ENCODE measurements at regions not wholly inside any gene's neighbourhood (a gene's known extent, or its start where the extent isn't known, plus 50 kb on each side); places are given as distances from the start of the nearest gene placed in this dataset.

DNA sequence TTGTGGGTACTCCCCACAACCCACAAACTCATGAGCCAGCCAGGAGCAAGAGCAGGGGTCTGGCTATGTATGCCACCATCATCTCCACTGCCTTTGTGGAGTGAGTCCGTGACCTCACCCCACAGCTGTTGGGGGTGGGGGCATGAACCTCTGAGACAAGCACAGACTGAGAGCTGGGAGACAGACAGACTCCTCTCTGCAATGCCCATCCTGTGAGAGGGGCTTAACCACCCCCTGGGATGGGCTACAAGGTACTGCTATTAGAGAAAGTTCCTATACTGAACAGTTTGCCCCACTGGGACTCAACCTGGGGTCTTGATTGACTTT, 84.5 kb downstream of the PITPNM2 start (continued):
- TF ChIP-seq, protein P1, sequence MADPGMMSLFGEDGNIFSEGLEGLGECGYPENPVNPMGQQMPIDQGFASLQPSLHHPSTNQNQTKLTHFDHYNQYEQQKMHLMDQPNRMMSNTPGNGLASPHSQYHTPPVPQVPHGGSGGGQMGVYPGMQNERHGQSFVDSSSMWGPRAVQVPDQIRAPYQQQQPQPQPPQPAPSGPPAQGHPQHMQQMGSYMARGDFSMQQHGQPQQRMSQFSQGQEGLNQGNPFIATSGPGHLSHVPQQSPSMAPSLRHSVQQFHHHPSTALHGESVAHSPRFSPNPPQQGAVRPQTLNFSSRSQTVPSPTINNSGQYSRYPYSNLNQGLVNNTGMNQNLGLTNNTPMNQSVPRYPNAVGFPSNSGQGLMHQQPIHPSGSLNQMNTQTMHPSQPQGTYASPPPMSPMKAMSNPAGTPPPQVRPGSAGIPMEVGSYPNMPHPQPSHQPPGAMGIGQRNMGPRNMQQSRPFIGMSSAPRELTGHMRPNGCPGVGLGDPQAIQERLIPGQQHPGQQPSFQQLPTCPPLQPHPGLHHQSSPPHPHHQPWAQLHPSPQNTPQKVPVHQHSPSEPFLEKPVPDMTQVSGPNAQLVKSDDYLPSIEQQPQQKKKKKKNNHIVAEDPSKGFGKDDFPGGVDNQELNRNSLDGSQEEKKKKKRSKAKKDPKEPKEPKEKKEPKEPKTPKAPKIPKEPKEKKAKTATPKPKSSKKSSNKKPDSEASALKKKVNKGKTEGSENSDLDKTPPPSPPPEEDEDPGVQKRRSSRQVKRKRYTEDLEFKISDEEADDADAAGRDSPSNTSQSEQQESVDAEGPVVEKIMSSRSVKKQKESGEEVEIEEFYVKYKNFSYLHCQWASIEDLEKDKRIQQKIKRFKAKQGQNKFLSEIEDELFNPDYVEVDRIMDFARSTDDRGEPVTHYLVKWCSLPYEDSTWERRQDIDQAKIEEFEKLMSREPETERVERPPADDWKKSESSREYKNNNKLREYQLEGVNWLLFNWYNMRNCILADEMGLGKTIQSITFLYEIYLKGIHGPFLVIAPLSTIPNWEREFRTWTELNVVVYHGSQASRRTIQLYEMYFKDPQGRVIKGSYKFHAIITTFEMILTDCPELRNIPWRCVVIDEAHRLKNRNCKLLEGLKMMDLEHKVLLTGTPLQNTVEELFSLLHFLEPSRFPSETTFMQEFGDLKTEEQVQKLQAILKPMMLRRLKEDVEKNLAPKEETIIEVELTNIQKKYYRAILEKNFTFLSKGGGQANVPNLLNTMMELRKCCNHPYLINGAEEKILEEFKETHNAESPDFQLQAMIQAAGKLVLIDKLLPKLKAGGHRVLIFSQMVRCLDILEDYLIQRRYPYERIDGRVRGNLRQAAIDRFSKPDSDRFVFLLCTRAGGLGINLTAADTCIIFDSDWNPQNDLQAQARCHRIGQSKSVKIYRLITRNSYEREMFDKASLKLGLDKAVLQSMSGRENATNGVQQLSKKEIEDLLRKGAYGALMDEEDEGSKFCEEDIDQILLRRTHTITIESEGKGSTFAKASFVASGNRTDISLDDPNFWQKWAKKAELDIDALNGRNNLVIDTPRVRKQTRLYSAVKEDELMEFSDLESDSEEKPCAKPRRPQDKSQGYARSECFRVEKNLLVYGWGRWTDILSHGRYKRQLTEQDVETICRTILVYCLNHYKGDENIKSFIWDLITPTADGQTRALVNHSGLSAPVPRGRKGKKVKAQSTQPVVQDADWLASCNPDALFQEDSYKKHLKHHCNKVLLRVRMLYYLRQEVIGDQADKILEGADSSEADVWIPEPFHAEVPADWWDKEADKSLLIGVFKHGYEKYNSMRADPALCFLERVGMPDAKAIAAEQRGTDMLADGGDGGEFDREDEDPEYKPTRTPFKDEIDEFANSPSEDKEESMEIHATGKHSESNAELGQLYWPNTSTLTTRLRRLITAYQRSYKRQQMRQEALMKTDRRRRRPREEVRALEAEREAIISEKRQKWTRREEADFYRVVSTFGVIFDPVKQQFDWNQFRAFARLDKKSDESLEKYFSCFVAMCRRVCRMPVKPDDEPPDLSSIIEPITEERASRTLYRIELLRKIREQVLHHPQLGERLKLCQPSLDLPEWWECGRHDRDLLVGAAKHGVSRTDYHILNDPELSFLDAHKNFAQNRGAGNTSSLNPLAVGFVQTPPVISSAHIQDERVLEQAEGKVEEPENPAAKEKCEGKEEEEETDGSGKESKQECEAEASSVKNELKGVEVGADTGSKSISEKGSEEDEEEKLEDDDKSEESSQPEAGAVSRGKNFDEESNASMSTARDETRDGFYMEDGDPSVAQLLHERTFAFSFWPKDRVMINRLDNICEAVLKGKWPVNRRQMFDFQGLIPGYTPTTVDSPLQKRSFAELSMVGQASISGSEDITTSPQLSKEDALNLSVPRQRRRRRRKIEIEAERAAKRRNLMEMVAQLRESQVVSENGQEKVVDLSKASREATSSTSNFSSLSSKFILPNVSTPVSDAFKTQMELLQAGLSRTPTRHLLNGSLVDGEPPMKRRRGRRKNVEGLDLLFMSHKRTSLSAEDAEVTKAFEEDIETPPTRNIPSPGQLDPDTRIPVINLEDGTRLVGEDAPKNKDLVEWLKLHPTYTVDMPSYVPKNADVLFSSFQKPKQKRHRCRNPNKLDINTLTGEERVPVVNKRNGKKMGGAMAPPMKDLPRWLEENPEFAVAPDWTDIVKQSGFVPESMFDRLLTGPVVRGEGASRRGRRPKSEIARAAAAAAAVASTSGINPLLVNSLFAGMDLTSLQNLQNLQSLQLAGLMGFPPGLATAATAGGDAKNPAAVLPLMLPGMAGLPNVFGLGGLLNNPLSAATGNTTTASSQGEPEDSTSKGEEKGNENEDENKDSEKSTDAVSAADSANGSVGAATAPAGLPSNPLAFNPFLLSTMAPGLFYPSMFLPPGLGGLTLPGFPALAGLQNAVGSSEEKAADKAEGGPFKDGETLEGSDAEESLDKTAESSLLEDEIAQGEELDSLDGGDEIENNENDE (IDR thresholded peaks at IDR 0.05; ENCODE audit: insufficient replicate concordance, low read length): no peak
- no peak for TF ChIP-seq BCL11A (IDR thresholded peaks at IDR 0.05; ENCODE audit: low read depth in 2 of 2, low read length in 2 of 2)
